22Rv1 (cell line): ENCODE measurements at regions not wholly inside any gene's neighbourhood (a gene's known extent, or its start where the extent isn't known, plus 50 kb on each side); places are given as distances from the start of the nearest gene placed in this dataset.
A peak's percentile ranks its signal among the peaks of the same experiment; 100 is the strongest.

Experiments used
- H3K27ac ChIP-seq: fragments of 450-650 bp; 2 replicates; pipeline ENCODE4 v1.5.1; 2017
- ZFX ChIP-seq: fragments of 450-650 bp; IDR thresholded peaks from 2 replicates; pipeline ENCODE4 v1.6.1; 2017; ENCODE audit warnings: antibody characterized with exemption, borderline replicate concordance
- TF ChIP-seq, protein P1 (sequence below): fragments of 450-650 bp; IDR thresholded peaks from 2 replicates; pipeline ENCODE4 v1.5.1; 2017; ENCODE audit warnings: mild to moderate bottlenecking

DNA sequence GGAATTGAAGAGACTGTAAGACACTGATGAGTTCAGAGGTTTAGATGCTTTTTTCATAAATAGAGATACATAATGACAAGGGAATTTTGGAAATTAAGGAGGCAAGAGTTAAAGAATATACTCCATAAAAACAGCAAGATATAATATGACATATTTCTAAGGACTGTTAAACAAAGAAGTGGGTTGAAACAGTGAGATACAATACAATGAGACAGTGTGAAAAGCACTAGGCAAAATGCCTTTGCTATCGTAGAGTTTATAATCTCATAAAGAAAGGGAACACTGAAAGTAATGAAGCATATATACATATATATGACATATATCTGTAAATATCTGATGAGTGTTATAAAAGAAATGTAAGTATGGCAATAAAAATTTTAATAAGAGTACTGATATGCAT lies 1496.2 kb downstream of the TECRL start:
- H3K27ac ChIP-seq, result peak overlapping the region; percentile 38
- no peak for TF ChIP-seq ZFX
- TF ChIP-seq, protein P1, sequence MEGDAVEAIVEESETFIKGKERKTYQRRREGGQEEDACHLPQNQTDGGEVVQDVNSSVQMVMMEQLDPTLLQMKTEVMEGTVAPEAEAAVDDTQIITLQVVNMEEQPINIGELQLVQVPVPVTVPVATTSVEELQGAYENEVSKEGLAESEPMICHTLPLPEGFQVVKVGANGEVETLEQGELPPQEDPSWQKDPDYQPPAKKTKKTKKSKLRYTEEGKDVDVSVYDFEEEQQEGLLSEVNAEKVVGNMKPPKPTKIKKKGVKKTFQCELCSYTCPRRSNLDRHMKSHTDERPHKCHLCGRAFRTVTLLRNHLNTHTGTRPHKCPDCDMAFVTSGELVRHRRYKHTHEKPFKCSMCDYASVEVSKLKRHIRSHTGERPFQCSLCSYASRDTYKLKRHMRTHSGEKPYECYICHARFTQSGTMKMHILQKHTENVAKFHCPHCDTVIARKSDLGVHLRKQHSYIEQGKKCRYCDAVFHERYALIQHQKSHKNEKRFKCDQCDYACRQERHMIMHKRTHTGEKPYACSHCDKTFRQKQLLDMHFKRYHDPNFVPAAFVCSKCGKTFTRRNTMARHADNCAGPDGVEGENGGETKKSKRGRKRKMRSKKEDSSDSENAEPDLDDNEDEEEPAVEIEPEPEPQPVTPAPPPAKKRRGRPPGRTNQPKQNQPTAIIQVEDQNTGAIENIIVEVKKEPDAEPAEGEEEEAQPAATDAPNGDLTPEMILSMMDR, result no peak

DNA sequence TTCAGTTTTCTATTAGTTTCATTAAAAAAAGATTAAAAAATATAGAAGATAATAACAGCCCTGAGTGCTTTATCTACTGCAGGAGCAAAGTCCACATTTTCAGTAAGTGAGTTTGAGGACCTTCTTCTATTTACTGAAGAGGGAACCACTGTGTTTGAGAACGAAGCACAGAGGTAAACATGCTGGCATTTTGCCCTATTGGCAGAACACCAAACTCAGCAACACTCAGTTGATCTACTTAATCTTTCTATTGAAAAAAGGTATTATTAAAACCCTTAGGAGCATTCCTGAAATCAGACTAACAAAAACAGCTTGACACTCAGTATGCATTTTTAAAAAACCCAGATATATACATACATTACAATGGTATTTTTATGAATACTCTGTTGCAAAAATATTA lies 1496.7 kb downstream of the TECRL start:
- peak overlapping the region; percentile 38 for H3K27ac ChIP-seq
- TF ChIP-seq, protein P1, result no peak
- TF ChIP-seq ZFX, result no peak

DNA sequence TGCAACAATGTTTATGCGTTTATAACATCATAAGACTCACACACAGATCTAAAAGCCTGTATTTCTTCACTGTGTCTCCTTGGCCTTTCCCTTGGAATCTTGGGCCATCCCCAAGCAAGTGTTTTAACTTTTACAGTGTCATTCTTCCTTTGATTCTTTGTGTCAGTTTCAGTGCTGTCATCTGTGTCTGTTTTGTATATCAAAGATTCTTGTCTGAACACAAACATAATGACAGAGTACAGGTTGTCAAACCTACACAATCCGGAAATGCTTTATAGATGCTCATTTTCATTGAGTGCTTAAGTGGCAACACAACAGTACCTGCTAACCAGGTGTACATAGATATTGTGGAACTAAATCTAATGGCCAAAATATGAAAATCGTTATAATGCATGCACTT lies 1500.0 kb downstream of the TECRL start:
- TF ChIP-seq, protein P1, result no peak
- no peak for TF ChIP-seq ZFX
- 0 out of 2 replicates have a peak overlapping the region, but pooled peaks have one; percentile 8 for H3K27ac ChIP-seq

DNA sequence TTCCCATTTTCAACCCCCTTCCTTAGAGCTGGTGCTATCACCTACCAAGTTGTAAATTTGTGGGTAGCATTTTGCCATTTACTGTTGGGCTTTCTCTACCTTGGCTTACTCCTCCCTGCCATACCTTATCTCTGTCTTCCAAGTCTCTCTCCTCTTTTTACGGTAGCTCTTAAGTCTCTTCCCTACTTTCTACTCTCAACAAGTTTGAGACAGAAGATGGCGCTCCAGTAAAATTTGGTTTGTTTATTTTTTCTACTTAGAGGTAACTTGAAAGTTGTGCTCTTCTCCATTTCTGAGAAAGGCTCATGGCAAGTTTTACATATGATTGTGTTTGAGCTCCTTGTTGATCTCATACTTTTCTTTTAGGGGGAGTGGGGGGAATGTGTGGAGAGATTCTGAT lies 1508.1 kb downstream of the TECRL start:
- no peak overlapping the region for H3K27ac ChIP-seq
- TF ChIP-seq ZFX, result no peak
- TF ChIP-seq, protein P1, result no peak

DNA sequence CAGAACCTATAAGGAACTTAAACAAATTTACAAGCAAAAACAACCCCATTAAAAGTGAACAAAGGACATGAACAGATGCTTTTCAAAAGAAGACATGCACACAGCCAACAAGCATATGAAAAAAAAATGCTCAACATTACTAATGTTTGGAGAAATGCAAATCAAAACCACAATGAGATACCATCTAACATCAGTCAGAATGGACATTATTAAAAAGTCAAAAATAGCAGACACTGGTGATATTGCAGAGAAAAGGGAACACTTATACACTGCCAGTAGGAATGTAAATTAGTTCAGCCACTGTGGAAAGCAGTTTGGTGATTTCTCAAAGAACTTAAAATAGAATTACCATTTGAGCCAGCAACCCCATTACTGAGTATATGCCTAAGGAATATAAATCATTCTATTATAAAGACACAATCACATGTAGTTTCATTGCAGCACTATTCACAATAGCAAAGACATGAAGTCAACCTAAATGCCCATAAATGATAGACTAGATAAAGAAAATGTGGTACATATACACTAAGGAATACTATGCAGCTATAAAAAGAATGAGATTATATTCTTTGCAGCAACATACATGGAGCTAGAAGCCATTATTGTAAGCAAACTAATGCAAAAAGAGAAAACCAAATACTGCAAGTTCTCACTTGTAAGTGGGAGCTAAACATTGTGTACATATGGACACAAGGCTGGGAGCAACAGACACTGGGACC lies 1509.4 kb downstream of the TECRL start:
- TF ChIP-seq, protein P1, result no peak
- no peak for TF ChIP-seq ZFX

DNA sequence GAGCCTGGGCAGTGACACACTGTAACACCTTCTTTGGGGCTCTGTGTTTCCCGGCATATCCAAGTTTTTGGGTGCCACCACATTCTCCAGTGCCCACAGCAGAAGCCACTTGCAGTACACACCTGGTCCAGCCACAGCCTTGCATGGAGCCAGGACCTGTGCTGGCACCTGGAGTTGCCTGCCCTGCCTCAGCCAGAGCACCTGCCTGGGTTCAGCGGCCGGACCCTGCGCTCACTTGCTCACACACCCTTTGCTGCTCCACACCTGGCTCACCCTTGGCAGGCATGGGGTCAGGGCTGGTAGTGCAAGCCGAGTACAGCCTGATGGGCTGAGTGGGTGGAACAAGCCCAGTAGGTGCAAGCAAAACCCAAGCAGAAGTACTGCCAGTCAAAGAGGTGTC lies 1511.1 kb downstream of the TECRL start:
- no peak overlapping the region for H3K27ac ChIP-seq
- TF ChIP-seq, protein P1, result no peak
- TF ChIP-seq ZFX, result no peak

More for the DNA sequence above, 1509.4 kb downstream of the TECRL start:
- no peak overlapping the region for H3K27ac ChIP-seq

DNA sequence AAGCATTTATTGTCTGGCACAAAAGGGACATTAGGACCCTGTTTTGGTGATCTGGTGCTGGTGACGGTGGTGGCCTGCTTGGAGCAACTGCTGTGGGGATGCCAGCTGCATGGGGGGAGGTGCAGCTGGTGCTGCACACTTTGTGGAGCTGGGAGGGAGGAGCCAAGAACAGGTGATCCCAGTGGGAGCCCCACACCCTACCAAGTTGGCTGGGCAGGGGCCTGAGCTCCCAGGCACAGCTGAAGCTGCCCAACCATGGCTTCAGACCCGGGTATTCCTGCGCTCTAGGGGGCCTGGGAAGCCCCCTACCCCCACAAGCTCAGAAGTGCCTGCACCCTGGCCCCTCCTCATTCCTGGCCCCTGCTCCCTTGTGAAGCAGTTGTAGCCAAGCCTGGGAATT lies 1512.5 kb downstream of the TECRL start:
- no peak for TF ChIP-seq ZFX
- TF ChIP-seq, protein P1, result no peak
- H3K27ac ChIP-seq, result no peak overlapping the region
